ENCODE measurements at regions not wholly inside any gene's neighbourhood (a gene's known extent, or its start where the extent isn't known, plus 50 kb on each side); places are given as distances from the start of the nearest gene placed in this dataset.
A peak's percentile ranks its signal among the peaks of the same experiment; 100 is the strongest.

DNA sequence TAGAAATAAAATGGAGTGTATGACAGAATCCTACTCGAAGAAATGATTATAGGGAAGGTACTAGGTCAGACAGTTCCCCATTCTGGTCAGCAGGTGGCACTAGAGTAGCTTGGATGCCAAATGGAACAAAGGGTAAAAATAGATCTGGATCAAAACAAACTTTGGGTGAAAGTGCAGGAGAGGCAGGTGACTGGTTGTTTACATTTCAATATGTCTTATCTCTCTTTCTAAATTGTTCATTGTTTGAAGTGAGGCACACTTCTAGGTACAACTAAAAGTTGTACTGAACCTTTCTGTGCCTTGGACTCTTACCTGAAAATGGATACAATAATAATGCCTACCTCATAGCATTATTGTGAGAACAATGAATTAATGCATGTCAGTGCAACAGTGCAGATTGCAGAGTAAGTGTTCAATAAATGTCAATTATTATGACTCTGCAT, 62.0 kb upstream of the OSBPL8 start:
- Histone ChIP-seq H3K9me2 (replicated peaks; ENCODE audit: low read length) (no peaks in the 10 kb centered on the region), H3K27me3 (ENCODE audit: low read length) (no peaks in the 10 kb centered on the region), H3K9ac (ENCODE audit: low read length) (no peak overlapping the region), H3K9me3 (ENCODE audit: low read length) (no peaks in the 10 kb centered on the region), H4K20me1 (ENCODE audit: low read length) (no peaks in the 10 kb centered on the region), H3F3A (ENCODE audit: low read length, unreplicated experiment) (no peaks in the 10 kb centered on the region), H3K27ac (ENCODE audit: low read length) (no peak overlapping the region), H3K4me1 (ENCODE audit: insufficient read depth, low read length) (peaks cover 23% of the 10 kb centered on the region), H3K36me3 (ENCODE audit: low read depth, low read length) (no peaks in the 10 kb centered on the region), H3K4me3 (ENCODE audit: low read length) (no peak overlapping the region), H2AFZ (ENCODE audit: low read length) (no peak overlapping the region), H3K79me2 (ENCODE audit: low read length) (no peaks in the 10 kb centered on the region), H3K4me2 (ENCODE audit: low read length) (peak overlapping the region; percentile 27; the same call in 1 of the 2 replicates)
- DNase-seq (peak; percentile 85), ATAC-seq (peak; percentile 52)
- intact Hi-C loops (cut with micrococcal nuclease) = loop anchor here (1.0 to 10.0 kb wide), 4 partner anchors 169 to 390 kb away; no protein-coding TSS in a partner anchor
- BruUV-seq (replicated peaks) = no TSS peak
- ChIA-PET POLR2A (ENCODE audit: unreplicated experiment) (no interaction called here), CTCF (interaction anchor here (0.5 to 1.2 kb wide), 5 partner anchors 10 to 389 kb away, joined by 3 to 4 read pairs (median 3); no protein-coding TSS in a partner anchor)
- TF ChIP-seq, protein P1, sequence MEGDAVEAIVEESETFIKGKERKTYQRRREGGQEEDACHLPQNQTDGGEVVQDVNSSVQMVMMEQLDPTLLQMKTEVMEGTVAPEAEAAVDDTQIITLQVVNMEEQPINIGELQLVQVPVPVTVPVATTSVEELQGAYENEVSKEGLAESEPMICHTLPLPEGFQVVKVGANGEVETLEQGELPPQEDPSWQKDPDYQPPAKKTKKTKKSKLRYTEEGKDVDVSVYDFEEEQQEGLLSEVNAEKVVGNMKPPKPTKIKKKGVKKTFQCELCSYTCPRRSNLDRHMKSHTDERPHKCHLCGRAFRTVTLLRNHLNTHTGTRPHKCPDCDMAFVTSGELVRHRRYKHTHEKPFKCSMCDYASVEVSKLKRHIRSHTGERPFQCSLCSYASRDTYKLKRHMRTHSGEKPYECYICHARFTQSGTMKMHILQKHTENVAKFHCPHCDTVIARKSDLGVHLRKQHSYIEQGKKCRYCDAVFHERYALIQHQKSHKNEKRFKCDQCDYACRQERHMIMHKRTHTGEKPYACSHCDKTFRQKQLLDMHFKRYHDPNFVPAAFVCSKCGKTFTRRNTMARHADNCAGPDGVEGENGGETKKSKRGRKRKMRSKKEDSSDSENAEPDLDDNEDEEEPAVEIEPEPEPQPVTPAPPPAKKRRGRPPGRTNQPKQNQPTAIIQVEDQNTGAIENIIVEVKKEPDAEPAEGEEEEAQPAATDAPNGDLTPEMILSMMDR (conservative IDR thresholded peaks at IDR 0.05; ENCODE audit: low read depth, low read length) = peak; percentile 97
- no peak for TF ChIP-seq EZH2phosphoT487 (IDR thresholded peaks at IDR 0.05; ENCODE audit: borderline replicate concordance, low read length)

DNA sequence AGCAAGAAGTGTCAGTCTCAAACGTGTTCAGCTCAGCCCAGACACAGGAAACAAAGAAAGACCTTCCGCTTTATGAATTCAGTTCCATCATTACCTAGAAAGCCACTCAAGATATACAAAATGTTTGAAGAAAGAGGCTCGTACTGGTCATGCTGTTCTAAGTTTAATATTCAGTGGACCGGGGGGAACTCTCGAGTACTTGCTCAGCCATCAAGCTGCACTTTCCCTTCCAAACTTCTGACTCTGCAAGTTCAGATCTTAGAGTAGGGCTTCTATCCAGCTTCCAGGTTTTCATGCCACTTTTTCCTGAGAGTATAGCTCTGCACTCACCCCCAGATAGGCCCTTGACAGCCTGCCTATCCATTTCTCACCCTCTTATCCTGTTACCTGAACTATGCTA, 62.8 kb upstream of the OSBPL8 start:
- BruUV-seq (replicated peaks) = no TSS peak
- H3K36me3 ChIP-seq (ENCODE audit: low read depth, low read length) = no peaks in the 10 kb centered on the region
- ChIA-PET POLR2A (ENCODE audit: unreplicated experiment) (no interaction called here), CTCF (interaction anchor here (0.6 to 1.2 kb wide), 3 partner anchors 58 to 389 kb away, joined by 3 to 4 read pairs (median 4); no protein-coding TSS in a partner anchor)
- H3K9me3 ChIP-seq (ENCODE audit: low read length) = no peaks in the 10 kb centered on the region
- ATAC-seq (no peak), DNase-seq (no peak)
- H3K9ac ChIP-seq (ENCODE audit: low read length) = no peak overlapping the region
- H3F3A ChIP-seq (ENCODE audit: low read length, unreplicated experiment) = no peaks in the 10 kb centered on the region
- intact Hi-C loops (cut with micrococcal nuclease) = loop anchor here (10.0 kb wide), 1 partner anchor 302 kb away; no protein-coding TSS in a partner anchor
- no peak for TF ChIP-seq EZH2 (IDR thresholded peaks at IDR 0.05; ENCODE audit: low read length, unreplicated experiment)
- TF ChIP-seq, protein P1 (conservative IDR thresholded peaks at IDR 0.05; ENCODE audit: low read depth, low read length) = no peak
- no peak for TF ChIP-seq EZH2phosphoT487 (IDR thresholded peaks at IDR 0.05; ENCODE audit: borderline replicate concordance, low read length)
- H4K20me1 ChIP-seq (ENCODE audit: low read length) = no peaks in the 10 kb centered on the region
- no peak overlapping the region for H2AFZ ChIP-seq (ENCODE audit: low read length)
- no peak overlapping the region for H3K4me3 ChIP-seq (ENCODE audit: low read length)
- no peak overlapping the region for H3K4me2 ChIP-seq (ENCODE audit: low read length)
- no peaks in the 10 kb centered on the region for H3K79me2 ChIP-seq (ENCODE audit: low read length)
- no peaks in the 10 kb centered on the region for H3K27me3 ChIP-seq (ENCODE audit: low read length)
- no peak overlapping the region for H3K27ac ChIP-seq (ENCODE audit: low read length)
- H3K9me2 ChIP-seq (replicated peaks; ENCODE audit: low read length) = no peaks in the 10 kb centered on the region
- H3K4me1 ChIP-seq (ENCODE audit: insufficient read depth, low read length) = peaks cover 23% of the 10 kb centered on the region

DNA sequence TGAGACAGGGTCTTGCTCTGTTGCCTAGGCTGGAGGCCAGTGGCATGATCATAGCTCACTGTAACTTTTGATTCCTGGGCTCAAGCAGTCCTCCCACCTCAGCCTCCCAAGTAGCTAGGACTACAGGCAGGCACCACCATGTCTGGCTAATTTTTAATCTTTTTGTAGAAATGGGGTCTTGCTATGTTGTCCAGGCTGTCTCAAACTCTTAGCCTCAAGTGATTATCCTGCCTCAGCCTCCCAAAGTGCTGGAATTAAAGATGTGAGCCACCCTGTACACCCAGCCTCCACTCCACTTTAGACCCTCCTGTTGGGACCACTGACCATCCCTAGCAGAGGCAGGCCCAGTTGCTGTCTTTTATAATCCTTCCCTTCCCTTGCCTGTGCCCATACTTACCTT, 63.3 kb upstream of the OSBPL8 start:
- ChIA-PET CTCF (interaction anchor here (0.6 to 1.2 kb wide), 2 partner anchors 198 to 388 kb away, joined by 3 to 4 read pairs; no protein-coding TSS in a partner anchor), POLR2A (ENCODE audit: unreplicated experiment) (no interaction called here)
- Histone ChIP-seq H3K9me3 (ENCODE audit: low read length) (no peaks in the 10 kb centered on the region), H3F3A (ENCODE audit: low read length, unreplicated experiment) (no peaks in the 10 kb centered on the region), H3K9me2 (replicated peaks; ENCODE audit: low read length) (no peaks in the 10 kb centered on the region), H3K4me3 (ENCODE audit: low read length) (no peak overlapping the region), H3K36me3 (ENCODE audit: low read depth, low read length) (no peaks in the 10 kb centered on the region), H3K27me3 (ENCODE audit: low read length) (no peaks in the 10 kb centered on the region), H3K9ac (ENCODE audit: low read length) (no peak overlapping the region), H3K4me1 (ENCODE audit: insufficient read depth, low read length) (peaks cover 23% of the 10 kb centered on the region), H3K27ac (ENCODE audit: low read length) (no peak overlapping the region), H3K4me2 (ENCODE audit: low read length) (no peak overlapping the region), H4K20me1 (ENCODE audit: low read length) (no peaks in the 10 kb centered on the region), H2AFZ (ENCODE audit: low read length) (no peak overlapping the region), H3K79me2 (ENCODE audit: low read length) (no peaks in the 10 kb centered on the region)
- intact Hi-C loops (cut with micrococcal nuclease) = loop anchor here (10.0 kb wide), 1 partner anchor 302 kb away; no protein-coding TSS in a partner anchor
- TF ChIP-seq EZH2phosphoT487 (IDR thresholded peaks at IDR 0.05; ENCODE audit: borderline replicate concordance, low read length) (no peak), EZH2 (IDR thresholded peaks at IDR 0.05; ENCODE audit: low read length, unreplicated experiment) (no peak)
- TF ChIP-seq, protein P1 (conservative IDR thresholded peaks at IDR 0.05; ENCODE audit: low read depth, low read length) = no peak
- ATAC-seq (no peak), DNase-seq (no peak)
- BruUV-seq (replicated peaks) = no TSS peak
